Sigmoid colon (tissue), 3 donors: ENCODE measurements at regions not wholly inside any gene's neighbourhood (a gene's known extent, or its start where the extent isn't known, plus 50 kb on each side); places are given as distances from the start of the nearest gene placed in this dataset.

Experiments
- POLR2A ChIP-seq, 2 donors: fragments of 450-650 bp; IDR thresholded peaks; one replicate each; pipeline ENCODE4 v1.6.1; 2016; ENCODE audit warnings: antibody characterized with exemption in 2 of 2, mild to moderate bottlenecking in 2 of 2, moderate library complexity in 2 of 2
- TF ChIP-seq, protein P1 (sequence below), 4 experiments: fragments of 450-650 bp in 3 of 4; fragments of 200-600 bp in 1 of 4; IDR thresholded peaks; one replicate each; pipeline ENCODE4 v1.5.1; 2016 to 2019; ENCODE audit warnings: antibody characterized with exemption in 4 of 4, mild to moderate bottlenecking in 3 of 4, moderate library complexity in 2 of 4

DNA sequence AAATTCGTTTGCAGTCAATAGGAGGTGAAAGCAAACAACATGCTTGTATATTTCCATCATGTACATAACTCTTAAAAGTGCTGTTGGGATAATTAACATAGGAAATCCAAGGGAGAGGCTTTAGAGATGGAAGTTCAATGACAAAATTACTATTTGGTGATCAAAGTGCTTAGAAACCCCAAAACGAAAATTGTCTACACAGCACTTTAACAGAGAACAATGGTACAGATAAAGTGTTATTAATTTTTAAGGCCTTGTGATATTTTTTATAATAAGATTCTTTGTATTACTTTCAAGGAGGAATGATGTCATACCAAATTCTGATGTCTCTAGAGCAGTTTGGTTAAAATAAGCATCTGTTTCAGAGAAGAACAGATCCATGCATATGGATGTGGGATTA, 406.3 kb downstream of the EPHA7 start:
- TF ChIP-seq, protein P1, sequence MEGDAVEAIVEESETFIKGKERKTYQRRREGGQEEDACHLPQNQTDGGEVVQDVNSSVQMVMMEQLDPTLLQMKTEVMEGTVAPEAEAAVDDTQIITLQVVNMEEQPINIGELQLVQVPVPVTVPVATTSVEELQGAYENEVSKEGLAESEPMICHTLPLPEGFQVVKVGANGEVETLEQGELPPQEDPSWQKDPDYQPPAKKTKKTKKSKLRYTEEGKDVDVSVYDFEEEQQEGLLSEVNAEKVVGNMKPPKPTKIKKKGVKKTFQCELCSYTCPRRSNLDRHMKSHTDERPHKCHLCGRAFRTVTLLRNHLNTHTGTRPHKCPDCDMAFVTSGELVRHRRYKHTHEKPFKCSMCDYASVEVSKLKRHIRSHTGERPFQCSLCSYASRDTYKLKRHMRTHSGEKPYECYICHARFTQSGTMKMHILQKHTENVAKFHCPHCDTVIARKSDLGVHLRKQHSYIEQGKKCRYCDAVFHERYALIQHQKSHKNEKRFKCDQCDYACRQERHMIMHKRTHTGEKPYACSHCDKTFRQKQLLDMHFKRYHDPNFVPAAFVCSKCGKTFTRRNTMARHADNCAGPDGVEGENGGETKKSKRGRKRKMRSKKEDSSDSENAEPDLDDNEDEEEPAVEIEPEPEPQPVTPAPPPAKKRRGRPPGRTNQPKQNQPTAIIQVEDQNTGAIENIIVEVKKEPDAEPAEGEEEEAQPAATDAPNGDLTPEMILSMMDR (IDR thresholded peaks at IDR 0.05): no peak
- TF ChIP-seq POLR2A (IDR thresholded peaks at IDR 0.05): no peak
